SKM-1 (cell line): ENCODE measurements at regions not wholly inside any gene's neighbourhood (a gene's known extent, or its start where the extent isn't known, plus 50 kb on each side); places are given as distances from the start of the nearest gene placed in this dataset.
"Not testable (repeated sequence)": the region's sequence is repeated elsewhere in the genome, so short reads cannot be mapped to it uniquely, and the experiment has no call there.

Source experiments
- DNase-seq: peaks from one replicate; lab custom pipeline; 2025; ENCODE audit not compliant: unreplicated experiment; lab: John Stamatoyannopoulos, UW

DNA sequence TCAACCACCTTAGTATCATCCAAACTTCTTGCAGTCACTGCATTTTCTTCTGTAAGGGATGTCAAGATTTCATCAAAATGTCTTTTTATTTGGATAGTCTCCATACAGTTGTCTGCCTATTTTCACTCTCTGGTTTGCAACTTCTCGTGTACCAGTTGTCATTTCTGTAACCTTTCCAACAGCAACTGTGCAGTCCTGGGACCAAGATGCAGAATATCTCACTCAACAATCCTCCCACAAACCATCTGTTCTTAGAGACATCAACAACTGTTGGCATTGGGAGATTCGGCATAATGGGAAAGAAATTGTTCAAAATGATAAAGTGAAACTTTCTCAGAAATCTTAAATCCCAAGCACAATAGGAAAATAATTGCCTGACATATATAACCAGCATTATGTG is 933.6 kb upstream of the SLC39A10 start:
- no peak for DNase-seq

DNA sequence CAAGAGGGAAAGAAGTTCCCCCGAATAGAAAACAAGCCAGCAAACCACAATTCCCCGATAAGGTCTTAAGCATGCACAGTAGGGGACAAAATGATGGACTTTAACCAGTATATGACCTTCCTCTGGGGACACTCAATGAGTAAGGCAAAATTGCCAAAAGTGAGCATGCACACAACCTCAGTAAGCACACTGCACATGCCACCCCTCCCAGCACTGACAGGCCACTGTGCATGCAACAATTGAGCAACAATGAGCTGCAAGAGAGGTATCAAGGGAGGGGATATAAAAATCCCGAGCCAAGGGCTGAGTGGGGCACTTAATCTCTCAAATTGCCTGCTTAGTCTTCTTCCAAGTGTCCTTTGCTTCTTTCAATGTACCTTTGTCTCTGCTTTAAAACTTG is 935.8 kb upstream of the SLC39A10 start:
- no peak for DNase-seq

GRCh38 chr2:194720462-194720861 is 936.6 kb upstream of the SLC39A10 start:
- DNase-seq: no peak

GRCh38 chr2:194718881-194719280 is 938.1 kb upstream of the SLC39A10 start:
- no peak for DNase-seq

DNA sequence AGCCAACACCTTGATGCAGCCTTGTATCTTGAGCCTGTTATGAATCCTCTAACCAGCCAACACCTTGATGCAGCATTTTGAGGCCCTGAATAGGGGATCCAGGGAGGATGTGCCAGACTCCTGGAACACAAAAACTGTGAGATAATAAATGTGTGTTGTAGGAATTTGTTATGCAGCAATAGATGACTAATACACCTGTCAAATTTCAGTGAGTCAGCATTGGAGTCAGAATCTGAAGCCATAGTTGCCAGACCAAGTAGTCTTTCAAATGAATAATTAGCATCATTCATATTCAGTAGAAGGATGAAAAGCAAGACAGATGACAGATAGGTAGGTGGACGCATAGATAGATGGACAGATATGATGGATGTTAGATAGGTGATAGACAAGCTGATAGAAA is 942.5 kb upstream of the SLC39A10 start:
- no peak for DNase-seq

GRCh38 chr2:194709840-194710239 is 947.2 kb upstream of the SLC39A10 start:
- DNase-seq: no peak

- DNase-seq: no peak
Measured at GRCh38 chr2:194706179-194706578, 950.8 kb upstream of the SLC39A10 start.

GRCh38 chr2:194705398-194705797 is 951.6 kb upstream of the SLC39A10 start:
- DNase-seq: no peak

DNA sequence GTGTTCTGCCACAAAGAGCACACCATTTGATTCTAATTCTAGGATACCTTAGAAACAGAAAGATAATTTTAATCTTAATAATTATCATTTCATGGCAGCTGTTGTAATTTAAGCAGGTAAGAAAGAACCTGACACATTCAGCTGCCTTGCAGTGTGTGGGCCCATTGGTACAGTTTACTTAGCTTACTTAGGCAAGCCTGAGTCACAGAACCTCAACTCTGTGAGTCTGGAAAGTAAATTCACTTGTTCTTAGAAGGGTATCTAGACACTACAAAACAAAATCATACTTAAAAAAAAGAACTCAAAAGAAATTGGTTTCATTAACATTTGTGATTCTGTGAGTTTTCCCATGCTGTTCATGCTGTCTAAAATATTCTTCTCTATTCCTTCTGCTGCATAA is 956.3 kb upstream of the SLC39A10 start:
- no peak for DNase-seq

GRCh38 chr2:194700116-194700515 is 956.9 kb upstream of the SLC39A10 start:
- no peak for DNase-seq

DNA sequence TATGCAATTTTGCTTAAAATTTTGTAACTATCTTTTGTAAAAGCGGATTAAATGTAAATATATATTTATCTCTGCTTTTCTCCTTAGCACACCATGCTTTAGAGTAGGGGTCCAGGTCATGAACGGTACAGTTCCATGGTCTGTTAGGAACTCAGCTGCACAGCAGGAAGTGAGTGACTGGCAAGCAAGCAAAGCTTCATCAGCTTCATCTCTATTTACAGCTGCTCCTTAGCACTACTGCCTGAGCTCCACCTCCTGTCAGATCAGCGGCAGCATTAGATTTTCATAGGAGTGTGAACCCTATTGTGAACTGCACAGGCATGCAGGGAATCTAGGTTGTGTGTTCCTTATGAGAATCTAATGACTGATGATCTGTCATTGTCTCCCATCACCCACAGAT is 959.0 kb upstream of the SLC39A10 start:
- DNase-seq: no peak

DNA sequence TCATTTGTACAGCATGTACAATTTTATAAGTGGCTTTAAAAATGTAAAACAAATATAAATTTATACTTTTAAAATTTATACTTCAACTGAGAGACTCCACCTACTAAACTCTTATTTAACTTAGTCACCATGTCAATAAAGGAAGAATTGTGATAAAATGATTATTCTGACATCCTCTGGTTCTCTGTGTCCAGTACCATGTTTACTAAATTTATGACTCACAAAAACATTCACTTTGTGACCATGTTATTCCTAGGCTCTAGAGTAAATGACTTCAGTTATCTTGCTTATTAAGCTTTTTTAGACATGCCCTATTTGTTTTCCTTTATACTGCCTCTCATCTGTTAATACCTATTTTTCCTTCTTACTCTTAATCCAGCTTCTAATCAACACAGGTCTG is 959.6 kb upstream of the SLC39A10 start:
- no peak for DNase-seq

DNA sequence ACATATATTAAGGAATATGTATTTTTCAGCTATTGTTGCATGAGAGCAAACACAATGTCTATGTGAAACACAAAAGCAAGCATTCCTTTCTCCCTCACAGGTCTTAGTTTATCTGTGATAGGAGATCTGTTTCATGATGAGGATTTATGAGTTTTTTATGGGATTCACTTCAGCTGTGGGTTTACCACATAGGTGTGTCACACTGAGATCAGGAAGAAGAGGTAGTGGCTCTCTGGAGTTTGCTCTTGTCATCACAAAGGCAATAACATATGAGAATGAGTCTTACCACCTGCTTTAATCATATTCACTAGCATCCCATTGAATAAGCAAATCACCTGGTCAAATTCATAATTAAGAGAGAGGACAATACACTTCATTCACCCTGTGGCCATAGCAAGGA is 960.3 kb upstream of the SLC39A10 start:
- no peak for DNase-seq

GRCh38 chr2:194686569-194686968 is 970.5 kb upstream of the SLC39A10 start:
- no peak for DNase-seq

- no peak for DNase-seq
Measured at GRCh38 chr2:194674043-194674442, 983.0 kb upstream of the SLC39A10 start.

GRCh38 chr2:194672994-194673393 is 984.0 kb upstream of the SLC39A10 start:
- DNase-seq: no peak

DNA sequence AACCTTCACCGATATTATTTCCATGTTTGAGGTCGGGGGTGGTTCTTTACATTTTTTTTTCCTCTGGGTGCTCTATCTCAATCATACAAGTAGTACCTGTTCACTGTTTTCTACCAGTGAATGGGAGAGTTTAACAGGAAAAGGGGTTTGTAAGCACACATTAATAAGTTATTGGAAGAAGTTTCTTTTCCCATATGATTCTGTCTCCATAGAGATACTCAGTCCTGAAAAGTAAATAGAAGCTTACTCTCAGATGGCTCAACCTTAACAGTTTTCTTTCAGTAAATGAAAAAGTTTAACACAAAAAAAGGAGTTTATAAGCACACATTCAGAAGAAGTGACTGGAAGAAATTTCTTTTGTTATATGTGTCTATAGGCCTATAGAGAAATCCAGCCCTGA is 995.6 kb upstream of the SLC39A10 start:
- no peak for DNase-seq

DNA sequence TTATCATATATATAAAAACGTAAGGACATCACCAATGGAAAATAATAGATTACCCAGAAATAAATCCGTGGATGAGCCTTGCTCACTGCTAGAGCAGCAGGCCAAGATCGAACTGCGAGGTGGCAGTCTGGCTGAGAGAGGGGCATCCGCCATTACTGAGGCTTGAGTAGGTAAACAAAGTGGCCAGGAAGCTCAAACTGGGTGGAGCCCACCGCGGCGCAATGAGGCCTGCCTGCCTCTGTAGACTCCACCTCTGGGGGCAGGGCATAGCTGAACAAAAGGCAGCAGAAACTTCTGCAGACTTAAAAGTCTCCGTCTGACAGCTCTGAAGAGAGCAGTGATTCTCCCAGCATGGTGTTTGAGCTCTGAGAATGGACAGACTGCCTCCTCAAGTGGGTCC is 1018.0 kb upstream of the SLC39A10 start:
- not testable (repeated sequence) for DNase-seq

GRCh38 chr2:194621945-194622344 is 1035.1 kb upstream of the SLC39A10 start:
- DNase-seq: no peak

DNA sequence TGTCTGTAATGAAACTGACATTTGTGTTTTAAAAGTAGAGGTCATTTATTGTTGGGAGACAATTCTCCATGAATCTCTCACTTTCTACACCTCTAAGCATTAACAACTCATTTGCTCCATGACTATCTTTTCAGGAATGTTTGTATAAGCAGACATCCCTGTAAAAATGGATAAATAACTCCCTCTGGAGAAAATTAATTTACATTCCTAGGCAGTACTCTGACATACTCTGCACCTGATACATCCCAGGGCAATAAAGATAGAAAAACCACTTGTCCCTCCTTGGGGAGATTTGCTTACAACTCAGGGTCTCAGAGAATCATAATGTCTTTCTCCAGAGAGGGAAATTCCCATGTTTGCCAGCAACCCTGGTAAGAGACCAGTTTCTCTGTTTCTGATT is 1037.7 kb upstream of the SLC39A10 start:
- DNase-seq: no peak

GRCh38 chr2:194618432-194618831 is 1038.6 kb upstream of the SLC39A10 start:
- no peak for DNase-seq

DNA sequence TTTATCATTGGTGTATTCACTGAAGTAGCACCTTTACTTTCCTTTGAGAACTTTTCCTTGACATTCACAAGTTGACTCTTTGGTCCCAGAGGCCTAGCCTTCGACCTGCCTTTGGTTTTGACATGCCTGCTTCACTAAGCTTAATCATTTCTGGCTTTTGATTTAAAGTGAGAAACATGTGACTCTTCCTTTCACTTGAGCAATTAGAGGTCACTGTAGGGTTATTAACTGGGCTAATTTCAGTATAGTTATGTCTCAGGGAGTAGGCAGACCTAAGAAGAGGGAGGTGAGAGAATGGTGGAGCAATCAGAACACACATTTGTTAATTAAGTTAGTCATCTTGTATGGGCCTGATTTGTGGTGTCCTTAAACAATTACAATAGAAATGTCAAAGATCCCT is 1040.7 kb upstream of the SLC39A10 start:
- no peak for DNase-seq

- no peak for DNase-seq
Measured at GRCh38 chr2:194610297-194610696, 1046.7 kb upstream of the SLC39A10 start.

GRCh38 chr2:194603429-194603828 is 1053.6 kb upstream of the SLC39A10 start:
- no peak for DNase-seq
